Memory B cell (primary cell): ENCODE measurements at regions not wholly inside any gene's neighbourhood (a gene's known extent, or its start where the extent isn't known, plus 50 kb on each side); places are given as distances from the start of the nearest gene placed in this dataset.
"Not testable (repeated sequence)": the region's sequence is repeated elsewhere in the genome, so short reads cannot be mapped to it uniquely, and the experiment has no call there.

ENCODE experiments used
- ATAC-seq: fragments of 150-1000 bp; cut with Tn5 transposase; 2 replicates; pipeline ENCODE4 v1.10.0; 2021; ENCODE audit warnings: low read depth, mild to moderate bottlenecking, moderate library complexity
- DNase-seq, 2 donors: peaks; one replicate each; pipeline ENCODE4 v3.0.0; 2022; ENCODE audit warnings: low spot score in 2 of 2
- H3K27ac Mint-ChIP-seq: one replicate; pipeline ENCODE4 v1.8.0; 2022; ENCODE audit warnings: mild to moderate bottlenecking, moderate library complexity, mixed read lengths
- H3K27me3 Mint-ChIP-seq: one replicate; pipeline ENCODE4 v1.8.0; 2022; ENCODE audit warnings: mixed read lengths
- H3K36me3 Mint-ChIP-seq: one replicate; pipeline ENCODE4 v1.8.0; 2022; ENCODE audit warnings: mild to moderate bottlenecking, mixed read lengths
- H3K4me1 Mint-ChIP-seq: one replicate; pipeline ENCODE4 v1.8.0; 2022; ENCODE audit warnings: mixed read lengths
- H3K4me3 Mint-ChIP-seq: one replicate; pipeline ENCODE4 v1.8.0; 2022; ENCODE audit warnings: mild to moderate bottlenecking, moderate library complexity, mixed read lengths
- H3K9me3 Mint-ChIP-seq: one replicate; pipeline ENCODE4 v1.8.0; 2022; ENCODE audit warnings: mixed read lengths

- Mint-ChIP-seq H3K9me3 (no peaks in the 10 kb centered on the region), H3K4me1 (no peaks in the 10 kb centered on the region), H3K36me3 (no peaks in the 10 kb centered on the region), H3K4me3 (no peak overlapping the region), H3K27ac (no peak overlapping the region), H3K27me3 (peaks cover 4% of the 10 kb centered on the region)
- ATAC-seq: no peak
- DNase-seq: no peak
Observed at GRCh38 chr2:58387701-58388100, 146.6 kb upstream of the FANCL start.

GRCh38 chr2:58386904-58387303 is 145.8 kb upstream of the FANCL start:
- H3K4me3 Mint-ChIP-seq, H3K36me3 Mint-ChIP-seq, H3K27me3 Mint-ChIP-seq: not testable (repeated sequence)

GRCh38 chr2:58378152-58378551 is 137.0 kb upstream of the FANCL start:
- Mint-ChIP-seq H3K27ac (no peak overlapping the region), H3K4me1 (no peaks in the 10 kb centered on the region), H3K27me3 (peaks cover 1% of the 10 kb centered on the region), H3K9me3 (no peaks in the 10 kb centered on the region), H3K36me3 (no peaks in the 10 kb centered on the region), H3K4me3 (no peak overlapping the region)
- ATAC-seq (no peak), DNase-seq (no peak)

More at GRCh38 chr2:58386904-58387303, 145.8 kb upstream of the FANCL start:
- H3K9me3 Mint-ChIP-seq, H3K4me1 Mint-ChIP-seq, DNase-seq, H3K27ac Mint-ChIP-seq, ATAC-seq: not testable (repeated sequence)

GRCh38 chr2:58377181-58377580 is 136.1 kb upstream of the FANCL start:
- no peak overlapping the region for H3K4me3 Mint-ChIP-seq
- H3K9me3 Mint-ChIP-seq: no peaks in the 10 kb centered on the region
- no peak for DNase-seq
- no peaks in the 10 kb centered on the region for H3K4me1 Mint-ChIP-seq
- H3K27ac Mint-ChIP-seq: no peak overlapping the region
- no peaks in the 10 kb centered on the region for H3K36me3 Mint-ChIP-seq
- ATAC-seq: no peak
- peaks cover 1% of the 10 kb centered on the region for H3K27me3 Mint-ChIP-seq

GRCh38 chr2:58376592-58376991 is 135.5 kb upstream of the FANCL start:
- ATAC-seq: no peak
- H3K27ac Mint-ChIP-seq: no peak overlapping the region
- H3K27me3 Mint-ChIP-seq: peaks cover 1% of the 10 kb centered on the region
- H3K36me3 Mint-ChIP-seq: no peaks in the 10 kb centered on the region
- H3K4me3 Mint-ChIP-seq: no peak overlapping the region
- H3K4me1 Mint-ChIP-seq: no peaks in the 10 kb centered on the region
- H3K9me3 Mint-ChIP-seq: no peaks in the 10 kb centered on the region
- DNase-seq: no peak

GRCh38 chr2:58369594-58369993 is 128.5 kb upstream of the FANCL start:
- H3K4me3 Mint-ChIP-seq: no peak overlapping the region
- DNase-seq (no peak), ATAC-seq (no peak)
- no peaks in the 10 kb centered on the region for H3K36me3 Mint-ChIP-seq
- no peaks in the 10 kb centered on the region for H3K4me1 Mint-ChIP-seq
- H3K27me3 Mint-ChIP-seq: peaks cover 3% of the 10 kb centered on the region
- no peak overlapping the region for H3K27ac Mint-ChIP-seq
- H3K9me3 Mint-ChIP-seq: no peaks in the 10 kb centered on the region

- Mint-ChIP-seq H3K9me3 (no peaks in the 10 kb centered on the region), H3K4me1 (no peaks in the 10 kb centered on the region), H3K36me3 (no peaks in the 10 kb centered on the region), H3K27me3 (peaks cover 5% of the 10 kb centered on the region), H3K27ac (no peak overlapping the region), H3K4me3 (no peak overlapping the region)
- ATAC-seq (no peak), DNase-seq (no peak)
Observed at GRCh38 chr2:58364098-58364497, 123.0 kb upstream of the FANCL start.

GRCh38 chr2:58358026-58358425 is 116.9 kb upstream of the FANCL start:
- no peak for ATAC-seq
- Mint-ChIP-seq H3K36me3 (no peaks in the 10 kb centered on the region), H3K4me3 (no peak overlapping the region), H3K4me1 (peaks cover 4% of the 10 kb centered on the region), H3K27ac (no peak overlapping the region), H3K9me3 (no peaks in the 10 kb centered on the region), H3K27me3 (peaks cover 5% of the 10 kb centered on the region)
- DNase-seq: no peak

GRCh38 chr2:58357521-58357920 is 116.4 kb upstream of the FANCL start:
- ATAC-seq: no peak
- no peaks in the 10 kb centered on the region for H3K9me3 Mint-ChIP-seq

GRCh38 chr2:58354230-58354629 is 113.1 kb upstream of the FANCL start:
- no peak overlapping the region for H3K27ac Mint-ChIP-seq
- no peak for DNase-seq
- H3K4me1 Mint-ChIP-seq: peaks cover 4% of the 10 kb centered on the region
- H3K4me3 Mint-ChIP-seq: no peak overlapping the region
- no peak for ATAC-seq
- no peaks in the 10 kb centered on the region for H3K36me3 Mint-ChIP-seq
- no peaks in the 10 kb centered on the region for H3K9me3 Mint-ChIP-seq
- H3K27me3 Mint-ChIP-seq: peaks cover 7% of the 10 kb centered on the region

More at GRCh38 chr2:58357521-58357920, 116.4 kb upstream of the FANCL start:
- Mint-ChIP-seq H3K4me1 (peaks cover 4% of the 10 kb centered on the region), H3K4me3 (no peak overlapping the region), H3K36me3 (no peaks in the 10 kb centered on the region), H3K27me3 (peaks cover 5% of the 10 kb centered on the region), H3K27ac (no peak overlapping the region)
- DNase-seq: no peak

GRCh38 chr2:58350484-58350883 is 109.4 kb upstream of the FANCL start:
- no peak for DNase-seq
- Mint-ChIP-seq H3K4me1 (peaks cover 4% of the 10 kb centered on the region), H3K9me3 (peaks cover 2% of the 10 kb centered on the region), H3K27me3 (peaks cover 10% of the 10 kb centered on the region), H3K27ac (no peak overlapping the region), H3K4me3 (no peak overlapping the region), H3K36me3 (no peaks in the 10 kb centered on the region)
- ATAC-seq: peak; percentile 33

- H3K36me3 Mint-ChIP-seq: peaks cover 1% of the 10 kb centered on the region
- peaks cover 4% of the 10 kb centered on the region for H3K9me3 Mint-ChIP-seq
- DNase-seq (no peak), ATAC-seq (no peak)
- peaks cover 8% of the 10 kb centered on the region for H3K27me3 Mint-ChIP-seq
- no peak overlapping the region for H3K27ac Mint-ChIP-seq
- no peak overlapping the region for H3K4me3 Mint-ChIP-seq
- H3K4me1 Mint-ChIP-seq: no peaks in the 10 kb centered on the region
Observed at GRCh38 chr2:58347810-58348209, 106.7 kb upstream of the FANCL start.

- peaks cover 7% of the 10 kb centered on the region for H3K27me3 Mint-ChIP-seq
- H3K4me3 Mint-ChIP-seq: no peak overlapping the region
- H3K4me1 Mint-ChIP-seq: no peaks in the 10 kb centered on the region
- ATAC-seq (no peak), DNase-seq (no peak)
- peaks cover 3% of the 10 kb centered on the region for H3K36me3 Mint-ChIP-seq
- peaks cover 10% of the 10 kb centered on the region for H3K9me3 Mint-ChIP-seq
- H3K27ac Mint-ChIP-seq: no peak overlapping the region
Observed at GRCh38 chr2:58341047-58341446, 99.9 kb upstream of the FANCL start.

- ATAC-seq (no peak), DNase-seq (no peak)
- Mint-ChIP-seq H3K27me3 (peaks cover 7% of the 10 kb centered on the region), H3K27ac (no peak overlapping the region), H3K4me3 (no peak overlapping the region), H3K36me3 (peaks cover 3% of the 10 kb centered on the region), H3K9me3 (peaks cover 10% of the 10 kb centered on the region), H3K4me1 (no peaks in the 10 kb centered on the region)
Observed at GRCh38 chr2:58339548-58340243, 98.6 kb upstream of the FANCL start.

- H3K27ac Mint-ChIP-seq: no peak overlapping the region
- ATAC-seq: no peak
Observed at GRCh38 chr2:58336416-58336815, 95.3 kb upstream of the FANCL start.

More at GRCh38 chr2:58336416-58336815, 95.3 kb upstream of the FANCL start:
- no peak overlapping the region for H3K4me3 Mint-ChIP-seq
- no peak for DNase-seq
- H3K36me3 Mint-ChIP-seq: no peaks in the 10 kb centered on the region
- no peaks in the 10 kb centered on the region for H3K9me3 Mint-ChIP-seq
- no peaks in the 10 kb centered on the region for H3K4me1 Mint-ChIP-seq
- H3K27me3 Mint-ChIP-seq: peaks cover 2% of the 10 kb centered on the region
